ENCODE measurements at regions not wholly inside any gene's neighbourhood (a gene's known extent, or its start where the extent isn't known, plus 50 kb on each side); places are given as distances from the start of the nearest gene placed in this dataset.

- no peak for TF ChIP-seq CTCF (conservative IDR thresholded peaks at IDR 0.05 in 1 of 2, IDR thresholded peaks at IDR 0.05 in 1 of 2; ENCODE audit: low read depth in 1 of 2, low read length in 2 of 2)
- no peak for TF ChIP-seq EZH2 (IDR thresholded peaks at IDR 0.05; ENCODE audit: low read length, missing control alignments)
Observed at GRCh38 chr4:136583567-136583966, 948.7 kb downstream of the PCDH18 start.

Data from fibroblast of lung (primary cell).